K562 (cell line): ENCODE measurements at regions not wholly inside any gene's neighbourhood (a gene's known extent, or its start where the extent isn't known, plus 50 kb on each side); places are given as distances from the start of the nearest gene placed in this dataset.

Source experiments
- CBFA2T3 ChIP-seq: fragments of 450-650 bp; IDR thresholded peaks from 2 replicates; pipeline ENCODE4 v1.6.1; 2017
- ELK1 ChIP-seq: sonication (generic); formaldehyde crosslinking; IDR thresholded peaks from 2 replicates; pipeline ENCODE4 v1.8.1; 2022; ENCODE audit warnings: missing genetic modification reagents
- MLX ChIP-seq, 2 experiments: fragments of 450-650 bp in 1 of 2; sonication (generic) in 1 of 2; formaldehyde crosslinking; conservative IDR thresholded peaks; 2 replicates each; pipeline versions ENCODE4 v1.4.0 to v1.8.1; 2020 to 2022; ENCODE audit warnings: mild to moderate bottlenecking in 1 of 2, missing genetic modification reagents in 1 of 2
- MTA2 ChIP-seq: fragments of 450-650 bp; IDR thresholded peaks from 2 replicates; pipeline ENCODE4 v1.6.1; 2016; ENCODE audit warnings: low read depth
- RERE ChIP-seq: sonication (generic); formaldehyde crosslinking; IDR thresholded peaks from 2 replicates; pipeline ENCODE4 v1.8.0; 2023; ENCODE audit warnings: missing genetic modification reagents, mild to moderate bottlenecking, borderline replicate concordance
- ZNF23 ChIP-seq: fragments of 250-450 bp; sonication (Bioruptor Pico); IDR thresholded peaks from 2 replicates; pipeline ENCODE4 v1.4.0; 2020; ENCODE audit warnings: mild to moderate bottlenecking
- TF ChIP-seq, protein P1 (sequence below): fragments of 450-650 bp; conservative IDR thresholded peaks from 2 replicates; pipeline ENCODE4 v1.6.1; 2016; ENCODE audit warnings: missing genetic modification characterization, low read depth, mild to moderate bottlenecking, missing compliant biosample characterization, moderate library complexity

GRCh38 chr1:82503822-82504221, 703.1 kb downstream of the ADGRL2 start:
- no peak for TF ChIP-seq MTA2
- TF ChIP-seq ZNF23 = no peak
- TF ChIP-seq, protein P1, sequence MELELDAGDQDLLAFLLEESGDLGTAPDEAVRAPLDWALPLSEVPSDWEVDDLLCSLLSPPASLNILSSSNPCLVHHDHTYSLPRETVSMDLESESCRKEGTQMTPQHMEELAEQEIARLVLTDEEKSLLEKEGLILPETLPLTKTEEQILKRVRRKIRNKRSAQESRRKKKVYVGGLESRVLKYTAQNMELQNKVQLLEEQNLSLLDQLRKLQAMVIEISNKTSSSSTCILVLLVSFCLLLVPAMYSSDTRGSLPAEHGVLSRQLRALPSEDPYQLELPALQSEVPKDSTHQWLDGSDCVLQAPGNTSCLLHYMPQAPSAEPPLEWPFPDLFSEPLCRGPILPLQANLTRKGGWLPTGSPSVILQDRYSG (tag) = no peak
- no peak for TF ChIP-seq CBFA2T3
- no peak for TF ChIP-seq RERE (CRISPR knock-in tag)
- TF ChIP-seq ELK1 (CRISPR knock-in tag) = no peak
- TF ChIP-seq MLX (CRISPR knock-in tag; conservative IDR thresholded peaks at IDR 0.05) = no peak
